NCI-H446 (cell line): ENCODE measurements at regions not wholly inside any gene's neighbourhood (a gene's known extent, or its start where the extent isn't known, plus 50 kb on each side); places are given as distances from the start of the nearest gene placed in this dataset.
"Not testable (repeated sequence)": the region's sequence is repeated elsewhere in the genome, so short reads cannot be mapped to it uniquely, and the experiment has no call there.

Experiments used
- DNase-seq, 2 experiments: peaks; one replicate each; lab custom pipeline; 2025; lab: John Stamatoyannopoulos, UW

DNA sequence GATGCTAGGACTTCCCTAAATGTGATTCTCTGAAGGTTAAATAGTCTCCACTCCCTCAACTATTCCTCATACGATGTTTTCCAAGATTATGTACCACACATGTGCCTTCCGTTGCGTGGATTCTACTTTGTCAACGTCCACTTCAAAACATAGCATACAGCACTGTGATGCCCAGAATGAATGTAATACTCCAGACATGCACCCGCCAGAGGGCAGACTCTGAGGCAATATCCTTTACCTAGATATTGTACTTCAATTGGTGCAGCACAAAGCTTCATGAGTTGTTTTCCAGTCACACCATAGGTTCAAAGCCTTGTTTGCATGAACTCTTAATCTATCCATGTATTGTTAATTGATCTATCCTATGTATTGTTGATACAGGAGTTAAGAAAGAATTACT lies 201.0 kb upstream of the NABP1 start:
- DNase-seq = no peak

- peak; percentile 31 to 81 for DNase-seq
Measured at GRCh38 chr2:191478799-191479679, 198.9 kb upstream of the NABP1 start.

DNA sequence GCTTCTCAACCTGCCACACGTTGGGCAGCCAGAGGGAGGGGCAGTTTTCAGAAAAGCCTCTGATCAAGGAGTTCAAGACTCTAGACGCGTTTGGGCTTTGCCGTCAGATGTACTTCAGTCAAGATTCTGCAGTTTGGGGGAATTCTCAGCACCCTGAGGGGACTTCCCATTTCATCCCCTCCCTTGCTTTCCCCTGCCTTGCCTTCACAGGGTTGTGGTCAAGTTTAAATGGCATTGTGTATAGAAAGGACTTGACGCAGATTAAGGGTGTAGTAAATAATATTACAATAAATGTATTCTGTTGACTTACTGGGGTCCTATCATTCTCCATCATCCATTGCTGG lies 198.3 kb upstream of the NABP1 start:
- DNase-seq = no peak

GRCh38 chr2:191481305-191482070 lies 196.4 kb upstream of the NABP1 start:
- DNase-seq = no peak

- no peak for DNase-seq
Measured at GRCh38 chr2:191483117-191483516, 194.8 kb upstream of the NABP1 start.

GRCh38 chr2:191486584-191487320 lies 191.2 kb upstream of the NABP1 start:
- DNase-seq = no peak

GRCh38 chr2:191488135-191488534 lies 189.8 kb upstream of the NABP1 start:
- no peak for DNase-seq

- no peak for DNase-seq
Measured at GRCh38 chr2:191489177-191489576, 188.8 kb upstream of the NABP1 start.

DNA sequence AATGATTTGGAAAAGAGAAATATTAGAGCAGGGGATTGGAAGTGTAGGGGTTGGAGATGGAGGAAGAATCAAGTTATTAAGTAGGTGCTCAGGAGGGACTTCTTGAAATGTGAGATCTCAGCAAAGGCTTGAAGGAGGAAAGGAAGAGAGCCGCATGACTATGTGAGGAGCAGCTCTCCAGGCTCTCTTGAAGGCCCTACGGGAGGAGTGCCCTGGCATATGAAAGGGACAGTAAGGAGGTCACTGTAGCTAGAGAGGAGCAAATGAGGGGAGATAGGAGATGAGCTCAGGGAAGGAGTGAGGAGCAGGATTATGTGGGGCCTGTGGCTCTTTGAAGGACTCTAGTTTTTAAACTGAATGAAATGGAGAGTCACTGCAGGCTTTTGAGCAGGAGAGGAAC lies 181.1 kb upstream of the NABP1 start:
- DNase-seq = no peak

- DNase-seq = no peak
Measured at GRCh38 chr2:191497822-191498221, 180.1 kb upstream of the NABP1 start.

- DNase-seq = no peak
Measured at GRCh38 chr2:191499050-191499449, 178.9 kb upstream of the NABP1 start.

DNA sequence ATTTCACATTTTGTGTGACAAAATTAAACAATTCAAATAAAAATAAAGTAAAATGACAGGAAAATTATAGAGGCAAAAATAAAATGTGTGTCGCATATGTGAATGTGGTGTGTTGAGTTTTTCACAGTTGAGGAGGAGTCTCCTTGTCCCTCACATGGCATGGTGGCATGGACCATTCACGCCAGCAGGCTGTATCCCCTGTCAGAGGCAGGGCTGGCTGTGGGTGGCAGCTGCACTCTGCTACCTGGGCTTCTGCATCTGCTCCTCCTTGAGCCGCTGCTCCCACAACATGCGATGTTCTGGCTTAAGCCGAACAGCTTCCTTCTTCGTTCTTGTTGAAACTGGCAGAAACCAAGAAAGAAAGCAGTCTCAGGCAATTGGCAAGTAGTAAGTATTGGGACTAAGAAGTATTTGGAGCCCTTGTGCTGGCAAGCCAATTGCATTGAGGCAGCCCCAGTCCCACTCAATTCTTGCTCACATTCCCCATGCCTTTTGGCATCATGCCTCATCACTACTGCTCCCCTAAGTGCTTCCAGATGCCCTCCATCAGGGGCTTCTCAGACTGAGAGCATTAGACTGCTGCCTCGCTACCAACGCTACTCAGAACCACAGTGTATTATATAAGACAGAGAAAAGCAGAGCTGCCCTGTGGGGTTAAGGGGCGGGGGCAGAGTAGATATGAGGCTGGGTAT lies 177.9 kb upstream of the NABP1 start:
- DNase-seq = peak in 1 of 2 experiments; percentile 59

GRCh38 chr2:191500566-191500883 lies 177.4 kb upstream of the NABP1 start:
- DNase-seq = no peak

DNA sequence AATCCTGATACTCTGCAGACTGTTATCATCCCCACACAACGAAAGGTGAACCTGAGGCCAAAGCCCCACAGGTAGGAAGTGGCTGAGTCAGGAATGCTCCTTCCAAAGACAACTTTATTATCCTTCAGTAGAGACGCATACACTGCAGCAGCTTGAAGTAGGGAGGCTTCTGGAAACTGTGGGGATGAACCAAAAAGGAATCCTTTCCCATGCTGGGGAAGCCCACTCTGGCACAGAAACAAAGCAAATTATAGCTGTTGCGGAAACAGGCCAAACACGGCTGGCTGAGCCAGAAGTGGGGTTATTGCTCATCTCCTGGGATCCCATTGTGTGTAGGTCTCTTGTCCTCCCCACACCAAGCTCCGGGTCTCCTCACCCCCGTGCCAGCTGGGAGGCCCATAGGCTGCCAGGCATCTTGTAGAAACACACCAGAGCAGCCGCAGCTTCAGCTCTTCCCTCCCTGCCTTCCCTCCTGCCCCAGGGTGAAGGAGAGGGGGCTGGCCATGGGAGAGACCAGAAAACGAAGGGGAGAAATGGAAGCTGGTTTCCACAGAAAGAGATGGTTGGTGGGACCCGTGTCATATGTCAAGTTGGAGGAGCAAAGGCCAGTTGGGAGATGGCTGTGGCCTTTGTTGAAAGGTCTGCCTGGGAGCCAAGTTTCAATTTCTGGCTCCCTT lies 176.9 kb upstream of the NABP1 start:
- DNase-seq = peak in 1 of 2 experiments; percentile 54

DNA sequence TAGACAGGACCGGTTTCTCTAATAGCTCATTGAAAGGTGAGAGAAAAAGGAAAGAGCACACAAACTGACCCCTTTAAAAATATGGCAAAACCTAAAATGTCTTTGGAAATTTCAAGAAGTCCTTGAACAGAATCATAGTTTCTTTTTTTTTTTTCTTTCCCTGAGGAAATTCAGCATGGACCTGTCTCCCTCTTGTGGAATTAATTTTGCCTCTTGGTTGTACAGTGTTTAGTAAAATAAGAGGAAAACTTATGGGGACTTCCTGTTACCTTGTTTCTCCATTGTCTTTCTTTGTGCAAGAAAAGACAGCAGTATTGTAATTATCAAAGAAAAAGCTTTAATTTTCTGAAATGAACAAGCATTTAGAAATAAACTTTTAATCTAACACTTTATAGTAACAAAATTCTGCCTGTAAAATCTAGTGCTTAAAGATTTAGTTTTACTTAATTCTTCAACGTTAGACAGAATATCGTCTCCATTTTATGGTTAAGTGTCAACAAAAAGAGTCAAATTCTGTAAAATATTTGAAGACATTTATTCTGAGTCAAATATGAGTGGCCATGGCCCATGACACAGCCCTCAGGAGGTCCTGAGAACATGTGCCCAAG lies 176.3 kb upstream of the NABP1 start:
- peak in 1 of 2 experiments; percentile 48 for DNase-seq

DNA sequence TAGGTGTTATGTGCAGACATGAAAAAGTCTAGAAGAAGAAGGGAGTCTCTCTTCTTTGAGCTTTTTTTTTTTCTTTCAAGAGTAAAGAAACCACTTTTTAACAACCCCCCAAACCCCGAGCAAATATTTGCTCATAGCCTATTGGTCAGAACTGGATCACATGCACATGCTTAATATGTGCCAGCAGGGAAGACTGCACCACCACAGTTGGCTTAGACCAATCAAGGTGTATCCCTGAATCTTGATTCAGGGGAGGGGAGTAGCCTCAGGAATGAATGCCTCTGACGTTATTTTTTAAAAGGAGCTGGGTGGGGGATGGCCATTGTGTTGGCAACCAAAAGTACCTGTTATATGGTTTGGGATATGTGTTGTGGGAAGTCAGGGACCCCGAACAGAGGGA lies 171.4 kb upstream of the NABP1 start:
- DNase-seq = no peak

- DNase-seq = not testable (repeated sequence)
Measured at GRCh38 chr2:191507252-191507853, 170.6 kb upstream of the NABP1 start.

DNA sequence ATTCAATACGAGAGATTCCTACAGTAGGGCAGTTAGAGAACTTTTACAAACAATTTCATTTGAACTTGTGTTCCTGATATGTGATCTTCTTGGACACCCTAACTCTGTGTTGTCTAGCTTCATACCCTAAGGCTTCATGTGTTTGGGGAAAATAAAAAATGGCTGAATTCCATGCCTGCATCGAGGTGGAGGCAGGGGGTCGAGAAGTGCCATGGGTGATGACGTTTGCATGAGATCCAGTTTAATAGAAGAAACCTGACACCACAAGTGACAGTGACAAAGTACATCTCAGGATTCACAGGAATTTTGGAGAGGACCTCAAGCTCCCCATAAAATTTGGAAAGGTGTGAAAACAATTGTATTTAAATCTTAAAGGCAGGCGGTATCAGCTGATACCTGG lies 169.2 kb upstream of the NABP1 start:
- no peak for DNase-seq

DNA sequence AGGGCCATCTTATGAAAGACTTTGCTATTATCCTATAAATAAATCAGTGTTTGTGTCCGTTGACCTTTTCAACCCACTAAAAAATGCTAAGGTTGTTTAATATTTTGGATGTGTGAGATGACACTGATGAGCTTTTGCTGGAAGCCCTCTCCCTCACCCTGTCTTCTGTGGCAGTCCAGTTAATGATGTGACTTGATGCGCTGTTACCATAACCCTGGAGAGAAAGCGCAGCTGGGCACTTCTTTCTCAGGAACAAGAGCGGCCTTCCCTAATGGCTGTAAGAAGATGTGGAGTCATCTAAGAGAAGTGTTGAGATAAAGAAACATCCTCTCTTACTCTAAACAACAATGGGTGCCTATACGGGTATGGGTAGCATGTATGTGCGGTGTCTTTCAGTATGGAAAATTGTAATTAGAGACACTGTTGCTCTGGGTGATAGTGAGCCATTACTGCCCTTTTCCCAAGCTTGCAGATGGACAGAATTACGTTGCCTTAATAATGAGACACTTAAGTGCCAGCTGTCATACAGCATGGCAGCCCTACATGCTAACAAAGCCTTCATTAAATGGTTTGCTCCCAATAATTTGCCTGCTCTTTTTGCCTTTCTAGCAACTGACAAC lies 165.6 kb upstream of the NABP1 start:
- DNase-seq = no peak

- no peak for DNase-seq
Measured at GRCh38 chr2:191512874-191513273, 165.1 kb upstream of the NABP1 start.
